Left renal pelvis (tissue), 4 donors: ENCODE measurements at regions not wholly inside any gene's neighbourhood (a gene's known extent, or its start where the extent isn't known, plus 50 kb on each side); places are given as distances from the start of the nearest gene placed in this dataset.

Experiments
- DNase-seq, 4 donors: peaks; one replicate each; pipeline ENCODE4 v3.0.0-alpha.2; 2013; ENCODE audit warnings: low read depth in 4 of 4, low spot score in 3 of 4

GRCh38 chr5:174189654-174190541, 144.4 kb downstream of the NSG2 start:
- peak; percentile 36 to 43 (median 38) for DNase-seq

DNA sequence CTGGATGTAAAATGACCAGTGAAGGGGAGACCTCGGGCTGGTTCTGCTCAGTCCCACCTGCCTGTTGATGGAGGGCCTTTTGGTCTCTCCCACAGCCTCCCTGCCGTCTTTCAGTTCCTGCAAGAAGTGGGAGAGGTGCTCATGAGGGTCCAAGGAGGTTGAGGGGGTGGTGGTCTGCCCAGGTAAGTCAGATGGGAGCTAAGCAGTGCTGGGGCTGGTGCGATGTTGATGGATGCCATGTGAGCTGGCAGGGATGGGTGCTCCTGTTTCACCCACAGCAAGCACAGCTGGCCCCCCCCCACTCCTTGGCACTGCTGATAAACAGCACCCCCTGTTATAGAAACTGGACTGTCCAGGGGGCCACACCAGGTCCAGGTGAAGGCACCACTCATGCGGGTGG, 145.6 kb downstream of the NSG2 start:
- no peak for DNase-seq

- DNase-seq: no peak
Observed at GRCh38 chr5:174191850-174192655, 146.5 kb downstream of the NSG2 start.

- no peak for DNase-seq
Observed at GRCh38 chr5:174192901-174193300, 147.4 kb downstream of the NSG2 start.

- peak in 1 of 4 donors; percentile 29 for DNase-seq
Observed at GRCh38 chr5:174195517-174195916, 150.0 kb downstream of the NSG2 start.

DNA sequence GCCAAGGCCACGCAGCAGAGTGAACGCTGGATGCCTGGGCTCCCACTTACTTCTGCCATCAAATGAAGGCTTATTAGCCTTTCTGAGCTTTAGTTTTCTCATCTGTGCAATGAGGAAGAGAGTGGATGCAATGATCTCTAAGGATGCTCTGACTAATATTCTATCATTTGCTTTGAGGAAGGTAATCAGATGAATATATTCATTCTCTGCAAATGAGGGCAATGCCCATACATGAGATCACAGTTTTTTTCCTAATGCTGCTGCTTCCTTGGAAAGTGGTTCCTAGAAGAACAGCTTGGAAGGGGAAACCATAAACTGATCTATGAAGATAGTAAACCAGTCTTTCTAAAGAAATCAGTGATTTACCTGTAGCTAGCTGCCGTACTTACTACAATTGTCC, 152.4 kb downstream of the NSG2 start:
- DNase-seq: no peak

GRCh38 chr5:174198541-174198940, 153.0 kb downstream of the NSG2 start:
- DNase-seq: no peak

GRCh38 chr5:174202996-174203395, 157.5 kb downstream of the NSG2 start:
- no peak for DNase-seq

DNA sequence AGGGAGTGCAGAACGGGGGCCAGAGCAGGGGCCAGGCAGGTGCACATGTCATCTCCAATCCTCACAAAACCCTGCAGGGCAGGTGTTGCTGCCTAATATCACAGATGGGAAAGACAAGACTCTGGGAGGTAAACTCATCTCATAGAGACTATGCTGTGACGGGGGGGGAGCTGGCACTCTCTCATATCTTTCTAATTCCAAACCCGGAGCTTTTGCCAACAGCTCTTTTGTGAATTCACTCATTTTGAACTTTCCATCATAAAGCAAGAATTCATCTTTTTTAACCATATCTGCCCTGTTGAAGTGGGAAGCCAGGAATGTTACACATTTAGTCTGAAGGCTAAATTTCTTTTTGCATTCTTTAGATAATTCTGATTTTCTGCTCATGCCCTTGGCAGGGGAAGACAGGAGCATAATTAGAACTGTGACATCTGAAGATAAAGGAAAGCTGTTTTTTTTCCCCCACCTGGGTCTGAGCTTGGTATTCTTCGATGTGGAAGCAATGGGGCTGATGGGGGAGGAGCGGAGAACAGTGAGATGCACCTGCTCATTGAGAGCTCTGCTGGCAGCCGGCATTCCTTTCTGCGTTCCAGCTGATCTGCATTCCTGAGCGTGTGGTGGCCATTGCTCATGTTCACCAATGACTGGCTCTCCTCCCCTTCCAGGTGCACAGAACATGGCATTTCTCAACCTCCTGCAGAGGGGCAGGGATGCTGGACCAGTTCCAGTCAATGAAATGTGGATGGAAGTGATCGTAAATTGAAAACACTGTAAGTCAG, 159.2 kb downstream of the NSG2 start:
- DNase-seq: peak in 1 of 4 donors; percentile 17

DNA sequence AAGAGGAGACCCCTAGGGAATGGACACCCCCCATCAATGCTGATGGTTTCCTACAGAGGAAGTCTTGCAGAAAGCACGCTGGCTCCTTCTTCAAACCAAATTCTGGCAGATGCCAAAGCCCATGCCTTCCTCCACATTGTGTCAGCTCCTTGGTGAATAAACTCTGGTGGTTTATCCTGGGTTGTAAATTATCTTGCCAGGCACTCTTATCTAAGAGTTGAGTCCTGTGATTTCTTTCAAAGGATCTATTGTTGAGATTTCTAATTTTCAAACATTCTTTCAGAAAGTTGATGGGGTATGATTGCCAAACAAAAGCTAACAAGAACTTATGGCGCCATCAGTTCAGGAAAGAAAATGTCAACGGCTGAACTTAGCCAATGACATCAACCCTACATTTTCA, 160.4 kb downstream of the NSG2 start:
- DNase-seq: no peak

- DNase-seq: no peak
Observed at GRCh38 chr5:174210596-174211276, 165.2 kb downstream of the NSG2 start.

GRCh38 chr5:174211277-174211626, 165.7 kb downstream of the NSG2 start:
- no peak for DNase-seq

DNA sequence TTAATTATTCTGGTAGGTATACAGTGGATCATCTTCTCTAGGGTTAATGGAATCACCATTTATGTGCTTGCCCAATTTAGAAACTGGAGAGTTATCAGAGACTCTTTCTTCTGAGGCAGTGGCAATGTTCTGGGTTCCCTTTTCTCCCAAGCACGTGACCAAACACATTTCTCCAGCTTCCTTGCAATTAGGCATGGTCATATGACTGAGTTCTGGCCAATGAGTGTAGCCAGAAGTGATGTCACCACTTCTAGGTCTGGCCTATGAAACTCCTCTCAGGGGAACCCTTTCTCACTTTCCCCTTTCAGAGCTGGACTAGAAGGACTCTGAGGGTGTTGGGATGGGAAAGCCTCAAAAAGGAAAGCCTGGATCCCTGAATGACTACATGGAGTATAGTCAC, 172.0 kb downstream of the NSG2 start:
- no peak for DNase-seq

- no peak for DNase-seq
Observed at GRCh38 chr5:174218162-174218561, 172.7 kb downstream of the NSG2 start.

GRCh38 chr5:174220417-174220816, 174.9 kb downstream of the NSG2 start:
- no peak for DNase-seq

DNA sequence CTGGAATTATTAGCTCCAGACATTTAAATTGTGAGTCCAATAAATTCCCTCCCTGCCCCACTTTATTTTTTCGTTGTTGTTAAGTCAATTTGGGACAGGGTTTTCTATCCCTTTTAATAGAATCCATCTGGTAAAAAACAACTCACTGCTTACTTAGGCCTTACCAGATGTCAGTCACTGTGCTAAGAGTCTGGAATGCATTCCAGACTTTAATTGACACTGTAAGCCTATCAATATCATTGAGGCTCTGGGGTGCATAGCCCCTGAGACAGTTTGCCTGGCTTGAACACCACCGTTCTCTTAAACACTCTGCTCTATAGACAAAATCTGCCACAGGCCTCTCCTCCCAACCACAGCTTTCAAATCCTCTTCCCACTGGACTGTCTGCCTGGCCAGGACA, 175.9 kb downstream of the NSG2 start:
- no peak for DNase-seq

- no peak for DNase-seq
Observed at GRCh38 chr5:174221946-174222345, 176.4 kb downstream of the NSG2 start.

GRCh38 chr5:174222891-174223290, 177.4 kb downstream of the NSG2 start:
- no peak for DNase-seq

DNA sequence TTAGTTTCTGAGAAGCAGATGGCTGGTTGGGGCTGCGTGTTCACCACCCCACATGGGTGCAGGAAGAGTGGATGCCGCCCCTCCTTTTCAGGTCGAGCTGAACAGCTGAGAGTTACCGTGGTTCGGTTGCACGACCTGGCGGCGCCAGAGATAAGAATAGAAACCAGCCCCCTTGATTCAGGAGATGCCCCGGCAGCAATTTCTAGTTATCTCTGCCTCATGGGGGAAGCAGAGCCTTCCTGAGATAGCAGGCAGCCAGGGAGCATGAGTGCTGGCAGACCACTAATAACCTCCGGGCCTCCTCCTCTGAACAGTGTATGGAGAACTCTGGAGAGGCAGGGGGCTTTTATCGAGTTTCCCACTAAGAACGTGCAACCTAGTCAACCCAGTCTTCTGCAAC, 177.8 kb downstream of the NSG2 start:
- no peak for DNase-seq

GRCh38 chr5:174229068-174229467, 183.6 kb downstream of the NSG2 start:
- no peak for DNase-seq
